Peyer's patch (tissue), 4 donors: ENCODE measurements at regions not wholly inside any gene's neighbourhood (a gene's known extent, or its start where the extent isn't known, plus 50 kb on each side); places are given as distances from the start of the nearest gene placed in this dataset.

Source experiments
- POLR2A ChIP-seq, 2 donors: fragments of 450-650 bp; IDR thresholded peaks; one replicate each; pipeline ENCODE4 v1.5.1; 2017; ENCODE audit warnings: antibody characterized with exemption in 2 of 2, mild to moderate bottlenecking in 2 of 2, moderate library complexity in 2 of 2
- TF ChIP-seq, protein P1 (sequence below), 6 experiments: fragments of 450-650 bp in 4 of 6; fragments of 200-600 bp in 2 of 6; sonication (generic) in 1 of 6; IDR thresholded peaks; one replicate each; pipeline ENCODE4 v1.5.1; 2017 to 2019; ENCODE audit warnings: antibody characterized with exemption in 6 of 6, mild to moderate bottlenecking in 3 of 6, moderate library complexity in 1 of 6

DNA sequence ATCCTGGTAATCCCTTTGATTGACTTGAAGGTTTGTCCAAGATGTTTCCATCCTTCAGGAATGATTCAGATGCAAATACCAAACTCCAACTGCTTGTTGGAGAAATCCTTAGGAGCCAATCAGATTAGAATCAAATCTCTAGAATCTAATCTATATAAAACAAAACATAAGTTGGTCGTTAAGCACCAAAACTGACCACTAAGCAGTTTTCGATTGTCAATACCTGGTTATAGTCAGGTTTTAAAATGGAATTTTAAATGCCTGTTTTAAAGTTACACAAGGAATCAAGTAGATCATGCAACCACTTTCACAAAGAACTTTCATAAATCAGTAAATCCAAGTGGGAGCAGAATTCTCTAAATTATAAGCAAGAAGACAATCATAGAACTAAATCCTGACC, 236.1 kb downstream of the PARM1 start:
- TF ChIP-seq, protein P1, sequence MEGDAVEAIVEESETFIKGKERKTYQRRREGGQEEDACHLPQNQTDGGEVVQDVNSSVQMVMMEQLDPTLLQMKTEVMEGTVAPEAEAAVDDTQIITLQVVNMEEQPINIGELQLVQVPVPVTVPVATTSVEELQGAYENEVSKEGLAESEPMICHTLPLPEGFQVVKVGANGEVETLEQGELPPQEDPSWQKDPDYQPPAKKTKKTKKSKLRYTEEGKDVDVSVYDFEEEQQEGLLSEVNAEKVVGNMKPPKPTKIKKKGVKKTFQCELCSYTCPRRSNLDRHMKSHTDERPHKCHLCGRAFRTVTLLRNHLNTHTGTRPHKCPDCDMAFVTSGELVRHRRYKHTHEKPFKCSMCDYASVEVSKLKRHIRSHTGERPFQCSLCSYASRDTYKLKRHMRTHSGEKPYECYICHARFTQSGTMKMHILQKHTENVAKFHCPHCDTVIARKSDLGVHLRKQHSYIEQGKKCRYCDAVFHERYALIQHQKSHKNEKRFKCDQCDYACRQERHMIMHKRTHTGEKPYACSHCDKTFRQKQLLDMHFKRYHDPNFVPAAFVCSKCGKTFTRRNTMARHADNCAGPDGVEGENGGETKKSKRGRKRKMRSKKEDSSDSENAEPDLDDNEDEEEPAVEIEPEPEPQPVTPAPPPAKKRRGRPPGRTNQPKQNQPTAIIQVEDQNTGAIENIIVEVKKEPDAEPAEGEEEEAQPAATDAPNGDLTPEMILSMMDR (IDR thresholded peaks at IDR 0.05), result no peak
- TF ChIP-seq POLR2A (IDR thresholded peaks at IDR 0.05), result no peak
